ENCODE measurements at regions not wholly inside any gene's neighbourhood (a gene's known extent, or its start where the extent isn't known, plus 50 kb on each side); places are given as distances from the start of the nearest gene placed in this dataset.

DNA sequence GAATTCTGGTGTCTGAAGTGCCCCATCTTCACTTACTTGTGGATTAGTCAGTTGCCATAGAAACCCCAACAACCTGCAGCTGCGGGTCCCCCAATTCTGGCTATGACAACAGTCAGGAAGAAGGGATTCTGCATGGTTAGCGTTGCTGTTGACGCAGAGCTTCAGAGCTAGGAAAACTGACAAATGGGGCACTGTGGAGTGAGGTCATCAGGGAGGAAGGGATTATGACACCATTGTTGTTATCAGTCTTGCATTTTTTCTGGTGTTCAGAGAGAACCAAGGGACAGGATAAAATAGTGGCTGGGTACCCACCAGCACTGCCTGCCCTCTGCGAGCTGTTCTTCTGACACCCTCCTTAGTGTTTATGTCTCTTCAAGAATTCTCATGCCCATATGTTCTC is 367.7 kb upstream of the ARRDC4 start:
- TF ChIP-seq, protein P1, sequence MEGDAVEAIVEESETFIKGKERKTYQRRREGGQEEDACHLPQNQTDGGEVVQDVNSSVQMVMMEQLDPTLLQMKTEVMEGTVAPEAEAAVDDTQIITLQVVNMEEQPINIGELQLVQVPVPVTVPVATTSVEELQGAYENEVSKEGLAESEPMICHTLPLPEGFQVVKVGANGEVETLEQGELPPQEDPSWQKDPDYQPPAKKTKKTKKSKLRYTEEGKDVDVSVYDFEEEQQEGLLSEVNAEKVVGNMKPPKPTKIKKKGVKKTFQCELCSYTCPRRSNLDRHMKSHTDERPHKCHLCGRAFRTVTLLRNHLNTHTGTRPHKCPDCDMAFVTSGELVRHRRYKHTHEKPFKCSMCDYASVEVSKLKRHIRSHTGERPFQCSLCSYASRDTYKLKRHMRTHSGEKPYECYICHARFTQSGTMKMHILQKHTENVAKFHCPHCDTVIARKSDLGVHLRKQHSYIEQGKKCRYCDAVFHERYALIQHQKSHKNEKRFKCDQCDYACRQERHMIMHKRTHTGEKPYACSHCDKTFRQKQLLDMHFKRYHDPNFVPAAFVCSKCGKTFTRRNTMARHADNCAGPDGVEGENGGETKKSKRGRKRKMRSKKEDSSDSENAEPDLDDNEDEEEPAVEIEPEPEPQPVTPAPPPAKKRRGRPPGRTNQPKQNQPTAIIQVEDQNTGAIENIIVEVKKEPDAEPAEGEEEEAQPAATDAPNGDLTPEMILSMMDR (IDR thresholded peaks at IDR 0.05): no peak
- no peak for TF ChIP-seq POLR2A (IDR thresholded peaks at IDR 0.05)
